Esophagus muscularis mucosa (tissue), 4 donors: ENCODE measurements at regions not wholly inside any gene's neighbourhood (a gene's known extent, or its start where the extent isn't known, plus 50 kb on each side); places are given as distances from the start of the nearest gene placed in this dataset.

Experiments
- DNase-seq: peaks from one replicate; pipeline ENCODE4 v3.0.0-alpha.2; 2017; ENCODE audit errors: extremely low spot score
- H3K27ac ChIP-seq, 4 donors: fragments of 200-600 bp; sonication (generic); replicated peaks in 1 of 4; 1 replicate in 3 of 4; 2 replicates in 1 of 4; pipeline ENCODE4 v1.5.1; 2016 to 2019; ENCODE audit warnings: mild to moderate bottlenecking in 1 of 4
- H3K27me3 ChIP-seq, 4 donors: fragments of 200-600 bp; sonication (generic); one replicate each; pipeline versions ENCODE4 v1.5.1 to v1.6.0; 2016 to 2019
- H3K36me3 ChIP-seq, 4 donors: fragments of 200-600 bp; sonication (generic); one replicate each; pipeline ENCODE4 v1.5.1; 2016 to 2019
- H3K4me1 ChIP-seq, 4 donors: fragments of 200-600 bp; sonication (generic); one replicate each; pipeline ENCODE4 v1.5.1; 2016 to 2019
- H3K4me3 ChIP-seq, 4 donors: fragments of 200-600 bp; sonication (generic); 1 replicate in 2 of 4; 2 replicates in 2 of 4; pipeline ENCODE4 v1.5.1; 2016 to 2019; ENCODE audit warnings: mild to moderate bottlenecking in 4 of 4, moderate library complexity in 1 of 4
- H3K9me3 ChIP-seq, 4 donors: fragments of 200-600 bp; sonication (generic); 1 replicate in 3 of 4; 2 replicates in 1 of 4; pipeline ENCODE4 v1.5.1; 2016 to 2019
- EP300 ChIP-seq: sonication (generic); formaldehyde crosslinking; IDR thresholded peaks from one replicate; pipeline ENCODE4 v1.6.1; 2017; ENCODE audit warnings: antibody characterized with exemption
- POLR2A ChIP-seq: fragments of 450-650 bp; IDR thresholded peaks from one replicate; pipeline ENCODE4 v1.6.1; 2017; ENCODE audit warnings: antibody characterized with exemption, moderate library complexity, mild to moderate bottlenecking, low read depth
- POLR2AphosphoS5 ChIP-seq, 2 donors: sonication (generic); formaldehyde crosslinking; IDR thresholded peaks; one replicate each; pipeline ENCODE4 v1.6.1; 2017; ENCODE audit warnings: antibody characterized with exemption in 2 of 2
- WGBS: methylation state at CpG from one replicate; pipeline ENCODE4 v1.1.5; 2018; 5-methylcytosine and 5-hydroxymethylcytosine counted together
- intact Hi-C: fragments of 100-400 bp; cut with DNase I; formaldehyde crosslinking; loops from one replicate; pipeline ENCODE4 v1.15.1; 2023
- TF ChIP-seq, protein P1 (sequence below), 3 experiments: fragments of 200-600 bp in 2 of 3; fragments of 450-650 bp in 1 of 3; sonication (generic) in 2 of 3; IDR thresholded peaks; one replicate each; pipeline ENCODE4 v1.5.1; 2017 to 2019; ENCODE audit warnings: antibody characterized with exemption in 3 of 3, mild to moderate bottlenecking in 2 of 3, moderate library complexity in 1 of 3

GRCh38 chr3:61354604-61355003 is 103.4 kb upstream of the FHIT start:
- DNase-seq: no peak
- H3K4me3 ChIP-seq: no peak overlapping the region
- TF ChIP-seq EP300 (no peak), POLR2AphosphoS5 (IDR thresholded peaks at IDR 0.05) (no peak), POLR2A (no peak)
- TF ChIP-seq, protein P1, sequence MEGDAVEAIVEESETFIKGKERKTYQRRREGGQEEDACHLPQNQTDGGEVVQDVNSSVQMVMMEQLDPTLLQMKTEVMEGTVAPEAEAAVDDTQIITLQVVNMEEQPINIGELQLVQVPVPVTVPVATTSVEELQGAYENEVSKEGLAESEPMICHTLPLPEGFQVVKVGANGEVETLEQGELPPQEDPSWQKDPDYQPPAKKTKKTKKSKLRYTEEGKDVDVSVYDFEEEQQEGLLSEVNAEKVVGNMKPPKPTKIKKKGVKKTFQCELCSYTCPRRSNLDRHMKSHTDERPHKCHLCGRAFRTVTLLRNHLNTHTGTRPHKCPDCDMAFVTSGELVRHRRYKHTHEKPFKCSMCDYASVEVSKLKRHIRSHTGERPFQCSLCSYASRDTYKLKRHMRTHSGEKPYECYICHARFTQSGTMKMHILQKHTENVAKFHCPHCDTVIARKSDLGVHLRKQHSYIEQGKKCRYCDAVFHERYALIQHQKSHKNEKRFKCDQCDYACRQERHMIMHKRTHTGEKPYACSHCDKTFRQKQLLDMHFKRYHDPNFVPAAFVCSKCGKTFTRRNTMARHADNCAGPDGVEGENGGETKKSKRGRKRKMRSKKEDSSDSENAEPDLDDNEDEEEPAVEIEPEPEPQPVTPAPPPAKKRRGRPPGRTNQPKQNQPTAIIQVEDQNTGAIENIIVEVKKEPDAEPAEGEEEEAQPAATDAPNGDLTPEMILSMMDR (IDR thresholded peaks at IDR 0.05): no peak
- H3K27ac ChIP-seq: no peak overlapping the region
- no peaks in the 10 kb centered on the region for H3K36me3 ChIP-seq
- intact Hi-C loops: no loop called here
- no peaks in the 10 kb centered on the region for H3K27me3 ChIP-seq
- 67% methylated on average over 5 of the region's 5 CpGs for WGBS
- peaks cover 13 to 22% (median 17%) of the 10 kb centered on the region in 4 donors for H3K4me1 ChIP-seq
- H3K9me3 ChIP-seq: no peaks in the 10 kb centered on the region

DNA sequence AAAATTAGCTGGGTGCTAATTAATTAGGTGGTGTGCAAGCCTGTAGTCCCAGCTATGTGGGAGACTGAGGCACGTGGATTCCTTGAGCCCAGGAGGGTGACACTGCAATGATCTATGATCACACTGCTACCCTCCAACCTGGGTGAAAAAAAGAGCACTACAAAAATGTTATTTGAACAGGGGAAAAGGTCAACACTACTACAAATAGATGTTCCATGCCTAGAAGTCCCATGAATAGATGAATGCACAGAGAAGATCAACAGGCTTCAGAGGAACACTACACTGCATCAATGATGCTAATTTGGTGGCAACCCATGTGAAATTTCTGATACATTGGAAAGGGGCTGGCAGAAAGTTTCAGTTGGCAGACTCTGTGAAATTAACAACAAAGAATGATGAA is 105.4 kb upstream of the FHIT start:
- DNase-seq: peak; percentile 17
- H3K27me3 ChIP-seq: no peaks in the 10 kb centered on the region
- intact Hi-C loops: no loop called here
- H3K4me1 ChIP-seq: peaks cover 13 to 22% (median 17%) of the 10 kb centered on the region in 4 donors
- no peaks in the 10 kb centered on the region for H3K36me3 ChIP-seq
- TF ChIP-seq EP300: no peak
- TF ChIP-seq POLR2A: no peak
- TF ChIP-seq, protein P1 (IDR thresholded peaks at IDR 0.05): no peak
- TF ChIP-seq POLR2AphosphoS5 (IDR thresholded peaks at IDR 0.05): no peak
- H3K4me3 ChIP-seq: no peak overlapping the region
- WGBS: 67% methylated on average over 1 of the region's 1 CpG
- H3K27ac ChIP-seq: no peak overlapping the region
- H3K9me3 ChIP-seq: no peaks in the 10 kb centered on the region

DNA sequence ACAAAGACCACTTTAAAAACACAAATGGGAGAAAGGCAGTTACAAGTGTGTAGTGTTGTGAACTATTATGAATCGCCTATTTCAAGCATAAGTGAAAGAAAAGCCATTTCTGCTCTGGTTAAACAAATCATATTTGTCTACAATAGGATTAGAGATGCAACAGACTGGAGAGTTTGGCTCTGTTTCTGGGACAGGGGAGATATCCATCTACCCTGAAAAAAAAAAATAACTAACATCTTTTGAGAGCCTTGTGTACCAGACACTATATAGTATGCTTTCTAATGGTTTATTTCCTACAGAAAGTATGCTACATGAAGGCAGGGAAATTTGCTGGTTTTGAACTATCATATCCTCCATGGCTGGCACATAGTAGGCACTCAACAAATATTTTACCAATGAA is 106.7 kb upstream of the FHIT start:
- no peaks in the 10 kb centered on the region for H3K36me3 ChIP-seq
- H3K27me3 ChIP-seq: no peaks in the 10 kb centered on the region
- H3K4me1 ChIP-seq: peaks cover 13 to 22% (median 17%) of the 10 kb centered on the region in 4 donors
- no peak for DNase-seq
- 61% methylated on average over 1 of the region's 1 CpG for WGBS
- no peaks in the 10 kb centered on the region for H3K9me3 ChIP-seq
- no peak overlapping the region for H3K27ac ChIP-seq
- TF ChIP-seq, protein P1 (IDR thresholded peaks at IDR 0.05): no peak
- TF ChIP-seq POLR2AphosphoS5 (IDR thresholded peaks at IDR 0.05): no peak
- no peak for TF ChIP-seq POLR2A
- TF ChIP-seq EP300: no peak
- no peak overlapping the region for H3K4me3 ChIP-seq
- intact Hi-C loops: no loop called here

- Histone ChIP-seq H3K4me1 (peaks cover 13 to 22% (median 17%) of the 10 kb centered on the region in 4 donors), H3K36me3 (no peaks in the 10 kb centered on the region), H3K27ac (no peak overlapping the region), H3K27me3 (no peaks in the 10 kb centered on the region), H3K9me3 (no peaks in the 10 kb centered on the region), H3K4me3 (no peak overlapping the region)
- intact Hi-C loops: no loop called here
- WGBS: 15% methylated on average over 2 of the region's 2 CpGs
- peak; percentile 95 for DNase-seq
- TF ChIP-seq POLR2A (no peak), POLR2AphosphoS5 (IDR thresholded peaks at IDR 0.05) (peak; percentile 27 to 45)
Observed at GRCh38 chr3:61358364-61358763, 107.1 kb upstream of the FHIT start.

DNA sequence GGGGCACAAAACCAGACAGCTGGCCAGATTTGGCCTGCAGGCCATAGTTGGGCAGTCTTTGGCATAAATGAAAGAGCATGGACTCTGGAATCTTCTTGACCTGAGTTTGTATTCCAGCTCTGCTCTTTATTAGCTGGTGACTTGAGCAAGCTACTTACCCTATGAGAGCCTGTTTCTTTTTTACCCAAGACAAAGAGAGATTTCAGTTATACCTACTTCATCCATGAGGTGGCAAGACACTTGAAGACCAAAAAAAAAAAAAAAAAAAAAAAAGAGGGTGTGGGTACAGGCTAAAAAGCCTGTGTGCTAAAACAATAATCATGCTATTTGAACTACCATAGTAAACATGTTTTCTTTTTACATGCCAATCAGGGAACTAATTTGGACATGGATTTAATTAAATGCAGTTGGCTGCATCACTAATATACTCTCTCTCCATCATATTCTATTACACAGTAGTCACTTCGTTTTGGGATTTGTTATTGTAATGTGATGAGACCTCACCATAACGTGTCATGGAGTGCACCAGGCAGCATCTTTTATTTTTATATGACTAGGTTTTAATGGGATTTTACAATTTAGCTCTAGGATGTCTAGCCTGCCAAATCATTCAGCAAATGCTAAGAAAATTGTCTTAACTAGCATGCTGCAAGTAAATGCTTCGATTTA is 109.2 kb upstream of the FHIT start:
- Histone ChIP-seq H3K9me3 (no peaks in the 10 kb centered on the region), H3K27me3 (no peaks in the 10 kb centered on the region), H3K27ac (no peak overlapping the region), H3K36me3 (no peaks in the 10 kb centered on the region), H3K4me1 (peaks cover 13 to 22% (median 17%) of the 10 kb centered on the region in 4 donors), H3K4me3 (no peak overlapping the region)
- 58% methylated on average over 3 of the region's 3 CpGs for WGBS
- intact Hi-C loops: no loop called here
- no peak for TF ChIP-seq POLR2A
- TF ChIP-seq, protein P1 (IDR thresholded peaks at IDR 0.05): no peak
- TF ChIP-seq EP300: no peak
- TF ChIP-seq POLR2AphosphoS5 (IDR thresholded peaks at IDR 0.05): no peak
- DNase-seq: no peak
